ENCODE measurements at regions not wholly inside any gene's neighbourhood (a gene's known extent, or its start where the extent isn't known, plus 50 kb on each side); places are given as distances from the start of the nearest gene placed in this dataset.
A peak's percentile ranks its signal among the peaks of the same experiment; 100 is the strongest.

DNA sequence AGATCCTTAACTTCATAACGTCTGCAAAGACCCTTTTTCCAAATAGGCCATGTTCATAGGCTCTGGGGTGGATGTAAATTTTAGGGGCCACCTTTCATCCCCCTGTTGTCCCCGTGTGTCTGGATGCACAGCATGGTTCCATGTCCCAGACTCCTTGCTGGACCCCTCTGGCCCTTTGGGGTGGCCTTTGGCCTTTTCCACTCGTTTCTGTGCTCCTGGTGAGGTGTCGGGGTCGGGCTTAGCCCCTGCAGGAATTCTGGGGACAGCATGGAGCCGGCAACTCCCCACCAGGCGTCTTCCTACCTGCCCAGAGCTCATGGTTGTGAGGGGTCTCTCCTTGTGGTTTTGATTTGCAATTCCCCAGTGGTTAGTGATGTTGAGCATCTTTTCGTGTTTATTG, 183.5 kb downstream of the SEC14L1 start:
- Histone ChIP-seq H3K27me3 (replicated peaks; ENCODE audit: control insufficient read depth, insufficient read depth, low read length) (no peaks in the 10 kb centered on the region), H3K4me3 (replicated peaks; ENCODE audit: low read depth, low read length) (peak overlapping the region; percentile 79), H3K36me3 (ENCODE audit: control insufficient read depth, insufficient read depth, low read length) (no peaks in the 10 kb centered on the region; the same call in 1 of the 2 replicates)
- TF ChIP-seq, protein P1, sequence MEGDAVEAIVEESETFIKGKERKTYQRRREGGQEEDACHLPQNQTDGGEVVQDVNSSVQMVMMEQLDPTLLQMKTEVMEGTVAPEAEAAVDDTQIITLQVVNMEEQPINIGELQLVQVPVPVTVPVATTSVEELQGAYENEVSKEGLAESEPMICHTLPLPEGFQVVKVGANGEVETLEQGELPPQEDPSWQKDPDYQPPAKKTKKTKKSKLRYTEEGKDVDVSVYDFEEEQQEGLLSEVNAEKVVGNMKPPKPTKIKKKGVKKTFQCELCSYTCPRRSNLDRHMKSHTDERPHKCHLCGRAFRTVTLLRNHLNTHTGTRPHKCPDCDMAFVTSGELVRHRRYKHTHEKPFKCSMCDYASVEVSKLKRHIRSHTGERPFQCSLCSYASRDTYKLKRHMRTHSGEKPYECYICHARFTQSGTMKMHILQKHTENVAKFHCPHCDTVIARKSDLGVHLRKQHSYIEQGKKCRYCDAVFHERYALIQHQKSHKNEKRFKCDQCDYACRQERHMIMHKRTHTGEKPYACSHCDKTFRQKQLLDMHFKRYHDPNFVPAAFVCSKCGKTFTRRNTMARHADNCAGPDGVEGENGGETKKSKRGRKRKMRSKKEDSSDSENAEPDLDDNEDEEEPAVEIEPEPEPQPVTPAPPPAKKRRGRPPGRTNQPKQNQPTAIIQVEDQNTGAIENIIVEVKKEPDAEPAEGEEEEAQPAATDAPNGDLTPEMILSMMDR (IDR thresholded peaks at IDR 0.05; ENCODE audit: insufficient read depth, low read length, poor library complexity, severe bottlenecking) = no peak
- no peak for DNase-seq (ENCODE audit: extremely low read depth, insufficient read length)

DNA sequence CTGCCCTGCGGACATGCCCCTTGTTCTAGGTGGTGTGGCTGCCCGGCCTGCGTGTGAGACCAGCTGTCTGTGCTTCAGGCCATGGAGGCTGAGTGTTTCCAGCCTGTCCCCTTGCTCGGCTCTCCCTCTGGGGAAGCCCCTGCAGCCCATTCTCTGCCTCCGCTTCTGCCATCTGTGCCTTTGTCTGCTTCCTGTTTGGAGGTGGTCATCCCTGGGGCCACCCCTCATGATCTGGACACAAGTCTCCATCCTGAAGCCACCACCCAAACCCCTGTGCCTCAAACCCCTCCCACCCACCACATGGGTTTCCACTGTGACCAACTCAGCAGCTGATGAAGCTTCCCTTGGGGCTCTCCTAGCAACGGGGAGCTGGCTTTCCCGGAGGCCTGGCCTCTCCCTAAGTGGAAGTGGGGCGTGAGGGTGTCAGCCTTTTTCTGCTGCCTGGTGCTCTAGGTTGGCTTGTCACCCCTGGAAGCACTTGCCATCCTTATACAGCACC, 184.9 kb downstream of the SEC14L1 start:
- no peak for DNase-seq (ENCODE audit: extremely low read depth, insufficient read length)
- TF ChIP-seq, protein P1 (IDR thresholded peaks at IDR 0.05; ENCODE audit: insufficient read depth, low read length, poor library complexity, severe bottlenecking) = no peak
- no peaks in the 10 kb centered on the region for H3K27me3 ChIP-seq (replicated peaks; ENCODE audit: control insufficient read depth, insufficient read depth, low read length)
- peak overlapping the region; percentile 5; the same call in 1 of the 2 replicates for H3K4me3 ChIP-seq (replicated peaks; ENCODE audit: low read depth, low read length)
- H3K36me3 ChIP-seq (ENCODE audit: control insufficient read depth, insufficient read depth, low read length) = peaks cover 2% of the 10 kb centered on the region; the same call in 1 of the 2 replicates

DNA sequence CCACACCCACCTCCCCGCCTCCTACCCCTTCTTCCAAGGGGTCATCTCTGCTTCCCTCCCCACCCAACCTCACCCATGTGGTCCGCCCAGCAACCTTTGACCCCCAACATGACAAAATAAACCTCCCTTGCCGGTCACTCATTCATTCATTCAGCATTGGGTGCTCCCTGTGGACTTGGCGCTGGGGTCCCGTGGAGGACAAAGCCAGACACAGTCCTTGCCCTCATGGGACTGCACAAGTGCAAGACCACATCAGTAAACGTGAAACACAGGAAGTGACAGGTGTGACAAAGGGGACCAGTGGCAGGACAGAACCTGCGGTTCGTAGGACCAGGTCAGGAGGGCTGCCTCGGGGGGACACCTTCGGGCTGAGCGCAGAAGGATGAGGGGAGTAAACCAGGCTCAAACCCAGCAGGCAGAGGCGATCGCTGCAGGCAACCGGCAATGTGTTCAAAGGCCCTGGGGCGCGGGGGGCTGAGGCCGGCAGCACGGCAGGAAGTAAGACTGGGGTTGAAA, 185.4 kb downstream of the SEC14L1 start:
- Histone ChIP-seq H3K4me3 (replicated peaks; ENCODE audit: low read depth, low read length) (no peak overlapping the region), H3K27me3 (replicated peaks; ENCODE audit: control insufficient read depth, insufficient read depth, low read length) (no peaks in the 10 kb centered on the region), H3K36me3 (ENCODE audit: control insufficient read depth, insufficient read depth, low read length) (peaks cover 2% of the 10 kb centered on the region; the same call in 1 of the 2 replicates)
- no peak for DNase-seq (ENCODE audit: extremely low read depth, insufficient read length)
- TF ChIP-seq, protein P1 (IDR thresholded peaks at IDR 0.05; ENCODE audit: insufficient read depth, low read length, poor library complexity, severe bottlenecking) = no peak

DNA sequence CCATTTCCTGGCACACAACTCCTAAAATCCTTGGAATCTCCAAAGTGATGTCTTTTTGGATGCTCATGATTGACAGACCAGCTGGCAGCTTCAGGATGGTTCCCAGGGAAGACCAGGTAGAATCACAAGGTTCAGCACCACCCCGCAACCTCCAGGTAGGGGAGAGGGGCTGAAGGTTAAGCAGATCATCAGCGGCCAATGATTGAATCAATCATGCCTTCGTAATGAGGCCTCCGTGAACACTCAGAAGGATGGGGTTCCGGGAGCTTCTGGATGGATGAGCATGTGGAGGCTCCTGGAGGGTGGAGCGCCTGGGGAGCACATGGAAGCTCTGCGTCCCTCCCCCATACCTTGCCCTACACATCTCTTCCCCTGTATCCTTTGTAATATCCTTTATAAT, 185.9 kb downstream of the SEC14L1 start:
- TF ChIP-seq, protein P1 (IDR thresholded peaks at IDR 0.05; ENCODE audit: insufficient read depth, low read length, poor library complexity, severe bottlenecking) = no peak
- peaks cover 2% of the 10 kb centered on the region; the same call in 1 of the 2 replicates for H3K36me3 ChIP-seq (ENCODE audit: control insufficient read depth, insufficient read depth, low read length)

DNA sequence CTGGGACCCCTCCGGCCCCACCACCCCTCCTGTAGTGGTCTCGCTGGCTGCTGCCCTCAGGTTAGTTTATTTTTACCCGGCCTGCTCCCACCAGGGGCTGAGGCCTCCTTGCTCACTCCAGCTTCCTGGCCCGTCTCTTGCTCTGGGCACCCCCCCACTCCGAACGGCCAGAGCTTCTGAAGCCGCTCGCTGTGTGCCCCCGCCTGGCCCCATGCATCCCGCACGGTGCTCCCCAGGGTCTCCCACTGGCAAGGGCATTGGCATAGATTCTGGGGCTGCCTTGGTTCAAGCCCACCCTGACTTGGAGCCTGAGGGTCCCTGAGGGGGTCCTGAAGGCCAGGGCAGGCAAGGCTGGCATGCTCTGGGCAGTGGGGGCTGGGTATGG, 186.4 kb downstream of the SEC14L1 start:
- no peak for DNase-seq (ENCODE audit: extremely low read depth, insufficient read length)
- no peaks in the 10 kb centered on the region for H3K27me3 ChIP-seq (replicated peaks; ENCODE audit: control insufficient read depth, insufficient read depth, low read length)
- TF ChIP-seq, protein P1 (IDR thresholded peaks at IDR 0.05; ENCODE audit: insufficient read depth, low read length, poor library complexity, severe bottlenecking) = no peak
- no peak overlapping the region for H3K4me3 ChIP-seq (replicated peaks; ENCODE audit: low read depth, low read length)
- H3K36me3 ChIP-seq (ENCODE audit: control insufficient read depth, insufficient read depth, low read length) = peaks cover 2% of the 10 kb centered on the region; the same call in 1 of the 2 replicates

More for the DNA sequence above, 185.9 kb downstream of the SEC14L1 start:
- DNase-seq (ENCODE audit: extremely low read depth, insufficient read length) = no peak
- Histone ChIP-seq H3K27me3 (replicated peaks; ENCODE audit: control insufficient read depth, insufficient read depth, low read length) (no peaks in the 10 kb centered on the region), H3K4me3 (replicated peaks; ENCODE audit: low read depth, low read length) (no peak overlapping the region)

Measured in GM06990 (cell line).